ENCODE measurements at regions not wholly inside any gene's neighbourhood (a gene's known extent, or its start where the extent isn't known, plus 50 kb on each side); places are given as distances from the start of the nearest gene placed in this dataset.

DNA sequence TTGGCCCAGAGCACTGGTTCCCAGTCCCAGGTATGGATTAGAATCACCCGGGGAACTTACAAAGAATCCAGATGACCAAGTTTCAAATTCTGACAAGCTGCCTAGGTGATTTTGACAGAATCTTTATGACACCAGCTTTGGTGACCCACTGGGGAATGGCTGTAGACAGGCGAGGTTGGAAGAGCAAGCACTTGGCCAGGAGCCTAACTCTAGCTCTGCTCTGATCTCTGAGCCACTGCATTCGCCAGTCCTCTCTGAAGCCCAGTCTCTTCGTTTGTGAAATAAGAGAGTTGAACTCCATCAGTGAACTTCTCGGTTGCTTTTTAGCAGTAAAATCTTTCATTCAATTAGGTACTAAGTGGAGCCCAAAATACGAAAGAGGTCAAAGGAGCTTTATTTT lies 161.2 kb downstream of the VEGFA start:
- POLR2A ChIA-PET (ENCODE audit: unreplicated experiment) = interaction anchor here (0.6 kb wide), 1 partner anchor 154 kb away, joined by 3 read pairs; no protein-coding TSS in a partner anchor
- no peak overlapping the region for H3K27ac ChIP-seq
- H3K9me3 ChIP-seq (ENCODE audit: insufficient read depth, low read depth) = no peaks in the 10 kb centered on the region
- no peak overlapping the region for H3K4me3 ChIP-seq
- H3F3A ChIP-seq (ENCODE audit: insufficient read depth, low read depth) = peaks cover 26% of the 10 kb centered on the region
- no TSS peak for BruUV-seq (replicated peaks)
- H3K4me2 ChIP-seq = no peak overlapping the region
- H3K4me1 ChIP-seq (replicated peaks; ENCODE audit: insufficient read depth) = peaks cover 26% of the 10 kb centered on the region
- H4K20me1 ChIP-seq (ENCODE audit: insufficient read depth) = no peaks in the 10 kb centered on the region
- H3K36me3 ChIP-seq (ENCODE audit: low read depth) = no peaks in the 10 kb centered on the region
- no peak overlapping the region for H2AFZ ChIP-seq
- H3K9me2 ChIP-seq (ENCODE audit: insufficient read depth) = no peaks in the 10 kb centered on the region
- TF ChIP-seq EZH2 (IDR thresholded peaks at IDR 0.05; ENCODE audit: low read depth) = no peak
- TF ChIP-seq, protein P1, sequence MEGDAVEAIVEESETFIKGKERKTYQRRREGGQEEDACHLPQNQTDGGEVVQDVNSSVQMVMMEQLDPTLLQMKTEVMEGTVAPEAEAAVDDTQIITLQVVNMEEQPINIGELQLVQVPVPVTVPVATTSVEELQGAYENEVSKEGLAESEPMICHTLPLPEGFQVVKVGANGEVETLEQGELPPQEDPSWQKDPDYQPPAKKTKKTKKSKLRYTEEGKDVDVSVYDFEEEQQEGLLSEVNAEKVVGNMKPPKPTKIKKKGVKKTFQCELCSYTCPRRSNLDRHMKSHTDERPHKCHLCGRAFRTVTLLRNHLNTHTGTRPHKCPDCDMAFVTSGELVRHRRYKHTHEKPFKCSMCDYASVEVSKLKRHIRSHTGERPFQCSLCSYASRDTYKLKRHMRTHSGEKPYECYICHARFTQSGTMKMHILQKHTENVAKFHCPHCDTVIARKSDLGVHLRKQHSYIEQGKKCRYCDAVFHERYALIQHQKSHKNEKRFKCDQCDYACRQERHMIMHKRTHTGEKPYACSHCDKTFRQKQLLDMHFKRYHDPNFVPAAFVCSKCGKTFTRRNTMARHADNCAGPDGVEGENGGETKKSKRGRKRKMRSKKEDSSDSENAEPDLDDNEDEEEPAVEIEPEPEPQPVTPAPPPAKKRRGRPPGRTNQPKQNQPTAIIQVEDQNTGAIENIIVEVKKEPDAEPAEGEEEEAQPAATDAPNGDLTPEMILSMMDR (conservative IDR thresholded peaks at IDR 0.05) = no peak
- CTCF ChIA-PET = no interaction called here
- no peaks in the 10 kb centered on the region for H3K27me3 ChIP-seq (ENCODE audit: insufficient read depth, low read depth)
- intact Hi-C loops (cut with micrococcal nuclease; ENCODE audit: unreplicated experiment) = no loop called here
- no peak for DNase-seq
- no peaks in the 10 kb centered on the region for H3K79me2 ChIP-seq (ENCODE audit: low read depth)

DNA sequence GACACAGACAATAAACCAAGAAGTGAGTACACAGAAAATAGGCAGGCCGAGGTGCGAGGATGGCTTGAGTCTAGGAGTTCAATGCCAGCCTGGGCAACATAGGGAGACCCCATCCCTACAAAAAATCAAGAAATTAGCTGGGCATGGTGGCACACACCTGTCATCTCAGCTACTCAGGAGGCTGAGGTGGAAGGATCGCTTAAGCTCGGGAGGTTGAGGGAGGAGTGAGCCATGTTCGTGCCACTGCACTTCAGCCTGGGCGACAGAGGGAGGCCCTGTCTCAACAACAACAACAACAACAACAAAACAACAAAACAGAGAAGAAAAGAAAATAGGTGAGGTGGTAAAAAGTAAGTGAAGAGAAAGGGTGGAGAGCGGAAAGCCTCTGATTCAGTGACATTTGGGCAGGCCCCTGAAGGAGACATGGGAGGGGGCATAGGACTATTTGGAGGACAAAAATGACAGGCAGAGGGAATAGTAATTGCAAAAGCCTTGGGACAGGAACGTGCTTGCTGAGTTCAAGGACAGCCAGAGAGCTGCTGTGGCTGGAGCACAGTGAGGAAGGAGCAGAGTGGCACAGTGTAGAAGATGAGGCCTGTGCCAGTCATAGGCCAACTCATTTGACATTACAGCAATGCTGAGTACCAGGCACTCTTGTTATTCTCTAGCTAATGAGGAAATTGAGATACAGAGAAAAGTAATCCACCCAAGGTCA lies 160.6 kb downstream of the VEGFA start:
- Histone ChIP-seq H3K79me2 (ENCODE audit: low read depth) (no peaks in the 10 kb centered on the region), H3F3A (ENCODE audit: insufficient read depth, low read depth) (peaks cover 32% of the 10 kb centered on the region), H3K4me1 (replicated peaks; ENCODE audit: insufficient read depth) (peaks cover 32% of the 10 kb centered on the region), H3K27me3 (ENCODE audit: insufficient read depth, low read depth) (no peaks in the 10 kb centered on the region), H3K9me3 (ENCODE audit: insufficient read depth, low read depth) (no peaks in the 10 kb centered on the region), H3K9me2 (ENCODE audit: insufficient read depth) (no peaks in the 10 kb centered on the region), H3K4me3 (no peak overlapping the region), H2AFZ (no peak overlapping the region), H3K4me2 (no peak overlapping the region), H3K27ac (no peak overlapping the region), H4K20me1 (ENCODE audit: insufficient read depth) (no peaks in the 10 kb centered on the region), H3K36me3 (ENCODE audit: low read depth) (no peaks in the 10 kb centered on the region)
- TF ChIP-seq, protein P1 (conservative IDR thresholded peaks at IDR 0.05) = no peak
- TF ChIP-seq EZH2 (IDR thresholded peaks at IDR 0.05; ENCODE audit: low read depth) = no peak
- BruUV-seq (replicated peaks) = no TSS peak
- ChIA-PET POLR2A (ENCODE audit: unreplicated experiment) (interaction anchor here (0.6 kb wide), 1 partner anchor 153 kb away, joined by 3 read pairs; no protein-coding TSS in a partner anchor), CTCF (no interaction called here)
- intact Hi-C loops (cut with micrococcal nuclease; ENCODE audit: unreplicated experiment) = no loop called here
- no peak for DNase-seq

DNA sequence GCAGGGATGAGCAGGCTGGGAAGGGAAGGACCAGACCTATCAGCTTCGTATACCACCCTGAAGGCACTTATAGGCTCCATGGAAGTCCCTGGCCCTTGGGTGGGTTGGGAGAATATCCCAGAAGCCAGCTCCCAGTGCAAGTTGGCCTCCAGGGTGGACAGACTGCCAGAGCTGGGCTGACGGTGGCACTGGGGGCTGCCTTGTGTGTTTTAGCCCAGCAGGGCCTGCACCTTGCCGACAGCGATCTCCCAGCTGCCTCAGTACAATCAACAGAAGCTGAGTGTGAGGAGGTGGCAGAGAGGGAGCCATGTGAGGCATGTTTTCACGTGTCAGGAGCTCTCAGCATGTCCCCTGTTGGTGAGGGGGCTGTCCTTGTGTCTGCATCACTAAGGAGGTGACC lies 159.5 kb downstream of the VEGFA start:
- no peak for TF ChIP-seq EZH2 (IDR thresholded peaks at IDR 0.05; ENCODE audit: low read depth)
- TF ChIP-seq, protein P1 (conservative IDR thresholded peaks at IDR 0.05) = no peak
- peaks cover 40% of the 10 kb centered on the region for H3K4me1 ChIP-seq (replicated peaks; ENCODE audit: insufficient read depth)
- ChIA-PET POLR2A (ENCODE audit: unreplicated experiment) (no interaction called here), CTCF (no interaction called here)
- BruUV-seq (replicated peaks) = no TSS peak
- no peak for DNase-seq
- no peaks in the 10 kb centered on the region for H3K79me2 ChIP-seq (ENCODE audit: low read depth)
- no peak overlapping the region for H2AFZ ChIP-seq
- H3K9me2 ChIP-seq (ENCODE audit: insufficient read depth) = no peaks in the 10 kb centered on the region
- H3K4me2 ChIP-seq = no peak overlapping the region
- H3K36me3 ChIP-seq (ENCODE audit: low read depth) = no peaks in the 10 kb centered on the region
- intact Hi-C loops (cut with micrococcal nuclease; ENCODE audit: unreplicated experiment) = loop anchor here (5.0 kb wide), 1 partner anchor 128 kb away; no protein-coding TSS in a partner anchor
- H4K20me1 ChIP-seq (ENCODE audit: insufficient read depth) = no peaks in the 10 kb centered on the region
- H3F3A ChIP-seq (ENCODE audit: insufficient read depth, low read depth) = peaks cover 38% of the 10 kb centered on the region
- H3K4me3 ChIP-seq = no peak overlapping the region
- no peaks in the 10 kb centered on the region for H3K9me3 ChIP-seq (ENCODE audit: insufficient read depth, low read depth)
- no peak overlapping the region for H3K27ac ChIP-seq
- no peaks in the 10 kb centered on the region for H3K27me3 ChIP-seq (ENCODE audit: insufficient read depth, low read depth)

Data from PC-9 (cell line).